Small intestine (tissue), 7 donors: ENCODE measurements at regions not wholly inside any gene's neighbourhood (a gene's known extent, or its start where the extent isn't known, plus 50 kb on each side); places are given as distances from the start of the nearest gene placed in this dataset.

ENCODE experiments used
- DNase-seq, 2 donors: peaks; one replicate each; pipeline versions ENCODE4 v3.0.0 to v3.0.0-alpha.2; 2013
- FAIRE-seq: peaks from 2 replicates; lab custom pipeline; 2012; peaks lifted over from hg19 to GRCh38; lab: Jason Lieb, UNC
- H3K27ac ChIP-seq, 3 donors: one replicate each; pipeline ENCODE4 v1.5.1; 2013; ENCODE audit warnings: low read length in 2 of 3, mild to moderate bottlenecking in 2 of 3, control low read depth in 1 of 3, inconsistent platforms in 1 of 3, low read depth in 1 of 3, moderate library complexity in 1 of 3
- H3K27me3 ChIP-seq, 3 donors: one replicate each; pipeline ENCODE4 v1.6.1; 2013; ENCODE audit warnings: low read length in 3 of 3, inconsistent platforms in 1 of 3; ENCODE audit not compliant: control insufficient read depth in 3 of 3, insufficient read depth in 3 of 3
- H3K36me3 ChIP-seq, 3 donors: one replicate each; pipeline ENCODE4 v1.6.1; 2013; ENCODE audit warnings: low read length in 3 of 3, inconsistent platforms in 1 of 3, low read depth in 1 of 3, mild to moderate bottlenecking in 1 of 3, moderate library complexity in 1 of 3; ENCODE audit not compliant: control insufficient read depth in 3 of 3, insufficient read depth in 2 of 3
- H3K4me1 ChIP-seq, 3 donors: one replicate each; pipeline ENCODE4 v1.6.1; 2013; ENCODE audit warnings: low read length in 2 of 3, inconsistent platforms in 1 of 3, low read depth in 1 of 3, mild to moderate bottlenecking in 1 of 3, moderate library complexity in 1 of 3; ENCODE audit not compliant: control insufficient read depth in 3 of 3, insufficient read depth in 2 of 3
- H3K4me3 ChIP-seq, 3 donors: one replicate each; pipeline ENCODE4 v1.5.1; 2013; ENCODE audit warnings: low read length in 3 of 3, control low read depth in 1 of 3, inconsistent platforms in 1 of 3, low read depth in 1 of 3, mild to moderate bottlenecking in 1 of 3, moderate library complexity in 1 of 3
- H3K9me3 ChIP-seq, 2 donors: one replicate each; pipeline ENCODE4 v1.6.1; 2013; ENCODE audit warnings: low read depth in 1 of 2, low read length in 1 of 2; ENCODE audit not compliant: control insufficient read depth in 2 of 2, insufficient read depth in 1 of 2
- WGBS, 3 donors: extraction: QIAGEN DNeasy Blood & Tissue Kit; methylation state at CpG; one replicate each; pipeline ENCODE4 v1.1.7; 2013; 5-methylcytosine and 5-hydroxymethylcytosine counted together
- donor health status: healthy with polysubstance abuse.
- donor health status: control.
- donor health status: control.
- donor health status: Bipolar disorder and iron deficiency.
- donor health status: healthy.

GRCh38 chr9:84609779-84610178 lies 59.8 kb upstream of the NTRK2 start:
- FAIRE-seq, result no peak

DNA sequence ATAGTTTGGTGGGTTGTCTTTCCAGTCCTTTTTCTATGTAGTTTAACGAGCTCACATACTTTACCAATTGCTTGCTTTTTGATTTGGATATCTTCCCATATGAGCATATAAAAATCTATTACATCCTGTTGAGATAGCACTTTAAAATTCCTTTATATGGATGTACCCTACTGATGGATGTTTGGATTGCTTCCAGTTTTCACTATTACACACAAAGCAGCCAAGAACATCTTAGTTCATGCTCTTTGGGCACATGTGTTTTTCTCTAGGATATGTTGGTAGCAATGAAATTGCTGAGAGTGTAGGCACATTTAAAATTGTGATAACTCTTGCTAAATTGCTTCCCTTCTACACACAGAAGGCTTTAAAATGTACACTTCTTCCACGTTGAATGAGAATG lies 56.1 kb upstream of the NTRK2 start:
- Histone ChIP-seq H3K27ac (no peak overlapping the region), H3K27me3 (peaks cover 0 to 2% (median 0%) of the 10 kb centered on the region in 3 donors), H3K4me1 (no peaks in the 10 kb centered on the region), H3K4me3 (no peak overlapping the region), H3K36me3 (no peaks in the 10 kb centered on the region), H3K9me3 (peaks cover 0 to 4% of the 10 kb centered on the region in 2 donors)
- FAIRE-seq, result no peak
- no peak for DNase-seq
- 60 to 73% (median 65%) methylated on average over 2 of the region's 2 CpGs for WGBS, 3 donors

More at GRCh38 chr9:84609779-84610178, 59.8 kb upstream of the NTRK2 start:
- Histone ChIP-seq H3K36me3 (no peaks in the 10 kb centered on the region), H3K9me3 (peaks cover 0 to 4% of the 10 kb centered on the region in 2 donors), H3K4me1 (no peaks in the 10 kb centered on the region), H3K4me3 (no peak overlapping the region), H3K27me3 (peaks cover 0 to 2% (median 0%) of the 10 kb centered on the region in 3 donors), H3K27ac (no peak overlapping the region)
- no peak for DNase-seq

- DNase-seq, result no peak
- Histone ChIP-seq H3K4me3 (no peak overlapping the region), H3K27me3 (no peaks in the 10 kb centered on the region), H3K4me1 (no peaks in the 10 kb centered on the region), H3K36me3 (no peaks in the 10 kb centered on the region), H3K27ac (no peak overlapping the region), H3K9me3 (peaks cover 0 to 2% of the 10 kb centered on the region in 2 donors)
- 51 to 58% (median 54%) methylated on average over 3 of the region's 3 CpGs for WGBS, 3 donors
- FAIRE-seq, result no peak
Measured at GRCh38 chr9:84615544-84615943, 54.0 kb upstream of the NTRK2 start.

DNA sequence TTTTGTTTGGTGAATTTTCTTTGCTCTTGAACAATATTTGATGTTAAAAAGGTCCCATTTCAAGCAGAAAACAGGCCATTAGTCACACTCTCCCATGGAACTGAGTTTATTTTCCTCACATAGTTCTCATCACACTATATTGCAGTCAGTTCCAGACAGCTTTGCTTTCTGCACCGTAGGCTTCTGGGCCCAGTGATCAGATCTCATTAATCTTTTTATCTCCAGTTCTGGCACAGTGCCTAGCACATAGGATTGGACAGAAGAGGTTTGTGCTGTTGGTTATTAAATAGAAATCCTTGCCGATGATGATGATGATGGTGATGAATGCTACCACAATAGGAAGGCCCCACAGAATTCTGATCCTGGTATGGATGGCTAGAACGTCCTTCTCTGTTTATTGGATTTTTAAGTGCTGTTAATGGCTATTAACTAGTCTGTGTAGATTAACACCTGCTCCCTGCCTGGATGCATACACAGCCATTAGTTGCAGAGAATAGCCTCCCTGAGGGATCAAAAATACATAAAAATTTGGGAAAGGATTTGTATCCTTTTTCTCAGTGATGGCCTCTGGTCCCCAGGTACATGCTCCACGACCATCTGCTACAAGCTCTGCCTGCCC lies 52.0 kb upstream of the NTRK2 start:
- H3K27ac ChIP-seq, result no peak overlapping the region
- WGBS, 3 donors, result 38 to 56% (median 50%) methylated on average over 4 of the region's 4 CpGs
- H3K4me3 ChIP-seq, result no peak overlapping the region
- no peaks in the 10 kb centered on the region for H3K27me3 ChIP-seq
- no peaks in the 10 kb centered on the region for H3K9me3 ChIP-seq
- FAIRE-seq (no peak), DNase-seq (no peak)
- H3K36me3 ChIP-seq, result no peaks in the 10 kb centered on the region
- H3K4me1 ChIP-seq, result no peaks in the 10 kb centered on the region
